GM18502 (cell line): ENCODE measurements at regions not wholly inside any gene's neighbourhood (a gene's known extent, or its start where the extent isn't known, plus 50 kb on each side); places are given as distances from the start of the nearest gene placed in this dataset.
"Not testable (repeated sequence)": the region's sequence is repeated elsewhere in the genome, so short reads cannot be mapped to it uniquely, and the experiment has no call there.

Source experiments
- ATAC-seq: cut with Tn5 transposase; IDR thresholded peaks from one replicate; pipeline ENCODE4 v1.9.1; 2021; ENCODE audit warnings: mild to moderate bottlenecking; ENCODE audit not compliant: unreplicated experiment, poor library complexity

DNA sequence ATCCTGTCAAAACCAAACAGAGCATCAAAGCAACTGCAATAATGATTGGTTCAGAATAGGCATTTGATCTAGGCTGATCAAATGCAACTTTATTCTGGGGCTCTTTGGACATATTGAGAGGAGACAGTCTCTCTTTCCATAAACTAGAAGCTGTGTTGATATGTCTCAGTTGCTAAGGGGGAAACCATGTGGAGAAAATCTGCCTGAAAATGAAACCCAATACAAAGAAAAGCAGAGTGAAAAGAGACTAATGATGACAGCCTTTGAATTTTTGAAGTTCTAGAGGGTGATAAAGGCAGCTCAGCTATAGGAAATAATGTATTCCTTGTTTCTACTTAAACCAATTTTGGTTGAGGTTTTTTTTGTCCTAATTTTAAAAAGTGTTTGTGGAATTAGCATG is 941.8 kb upstream of the POT1 start:
- ATAC-seq = no peak

DNA sequence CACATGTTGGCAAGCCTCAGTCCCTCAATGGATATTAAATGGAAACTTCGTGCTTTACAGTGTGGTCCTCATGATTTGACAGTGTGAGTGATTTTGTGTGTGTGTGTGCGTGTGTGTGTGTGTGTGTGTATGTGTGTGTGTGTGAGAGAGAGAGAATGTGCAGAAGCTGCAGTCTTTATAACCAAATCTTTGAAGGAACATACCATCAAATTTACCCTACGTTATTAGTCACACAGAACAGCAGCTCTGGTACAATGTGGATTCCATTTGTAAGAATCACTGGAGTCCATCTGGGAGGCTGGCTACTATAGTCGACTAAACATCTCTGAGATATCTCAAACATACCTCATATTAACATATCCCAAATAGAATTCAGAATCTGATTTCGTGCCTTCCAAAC is 928.0 kb upstream of the POT1 start:
- ATAC-seq = no peak

DNA sequence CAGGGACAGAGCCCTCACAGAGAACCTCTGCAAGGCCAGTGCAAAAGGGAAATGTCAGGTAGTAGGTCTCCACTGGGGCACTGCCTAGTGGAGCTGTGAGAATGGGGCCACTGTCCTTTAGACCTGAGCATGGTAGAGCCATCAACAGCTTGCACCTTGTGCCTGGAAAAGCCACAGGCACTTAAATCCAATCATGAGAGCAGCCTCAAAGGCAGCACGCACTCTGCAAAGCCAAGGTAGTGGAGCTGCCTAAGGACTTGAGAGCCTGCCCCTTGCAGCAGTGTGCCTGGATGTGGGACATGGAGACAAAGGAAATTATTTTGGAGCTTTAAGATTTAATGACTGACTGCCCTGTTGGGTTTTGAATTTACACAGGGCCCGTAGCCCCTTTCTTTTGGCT is 918.5 kb upstream of the POT1 start:
- ATAC-seq = no peak

DNA sequence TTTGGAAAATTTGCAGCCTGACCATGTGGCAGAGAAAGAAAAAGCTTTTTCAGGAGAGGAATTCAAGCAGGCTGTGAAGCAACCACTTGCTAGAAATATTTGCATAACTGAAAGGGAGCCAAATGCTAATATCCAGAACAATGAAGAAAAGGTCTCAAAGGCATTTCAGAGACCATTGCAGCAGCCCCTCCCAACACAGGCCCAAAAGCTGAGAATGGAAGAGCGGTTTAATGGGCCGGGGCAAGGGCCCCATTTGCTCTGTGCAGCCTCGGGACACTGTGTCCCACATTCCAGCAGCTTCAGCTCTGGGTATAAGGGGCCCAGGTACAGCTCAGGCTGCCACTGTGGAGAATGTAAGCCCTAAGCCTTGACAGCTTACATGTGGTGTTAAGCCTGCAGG is 918.1 kb upstream of the POT1 start:
- no peak for ATAC-seq

DNA sequence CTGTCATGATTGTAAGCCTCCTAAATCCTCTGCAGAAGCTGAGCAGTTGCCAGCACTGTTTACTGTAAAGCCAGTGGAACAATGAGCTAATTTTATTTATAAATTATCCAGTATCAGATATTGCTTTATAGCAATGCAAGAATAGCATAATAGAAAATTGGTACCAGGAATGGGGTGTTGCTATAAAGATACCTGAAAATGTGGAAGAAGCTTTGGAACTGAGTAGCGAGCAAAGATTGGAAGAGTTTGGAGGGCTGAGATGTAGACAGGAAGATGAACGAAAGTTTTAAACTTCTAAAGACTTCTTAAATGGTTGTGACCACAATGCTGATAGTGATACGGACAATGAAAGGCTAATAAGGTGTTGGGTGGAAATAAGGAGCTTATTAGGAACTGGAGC is 917.4 kb upstream of the POT1 start:
- no peak for ATAC-seq

DNA sequence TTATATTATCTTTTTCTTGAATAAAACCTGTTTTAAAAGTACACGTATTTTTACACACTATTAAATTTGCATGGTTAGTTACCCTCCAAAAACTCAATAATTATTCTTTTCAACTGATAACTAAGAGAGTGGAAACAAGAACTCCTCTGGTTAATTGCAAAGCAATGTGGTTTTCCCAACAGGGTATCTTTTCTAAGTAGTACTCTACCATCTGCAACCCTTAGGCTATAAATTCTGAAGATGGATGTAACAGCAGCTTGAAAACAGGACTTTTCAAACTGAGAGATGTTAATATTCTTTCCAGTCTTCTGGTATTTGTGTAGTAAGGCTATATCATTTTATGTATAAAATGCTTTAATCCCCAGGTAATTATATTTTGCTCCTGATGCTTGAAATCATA is 916.1 kb upstream of the POT1 start:
- no peak for ATAC-seq

DNA sequence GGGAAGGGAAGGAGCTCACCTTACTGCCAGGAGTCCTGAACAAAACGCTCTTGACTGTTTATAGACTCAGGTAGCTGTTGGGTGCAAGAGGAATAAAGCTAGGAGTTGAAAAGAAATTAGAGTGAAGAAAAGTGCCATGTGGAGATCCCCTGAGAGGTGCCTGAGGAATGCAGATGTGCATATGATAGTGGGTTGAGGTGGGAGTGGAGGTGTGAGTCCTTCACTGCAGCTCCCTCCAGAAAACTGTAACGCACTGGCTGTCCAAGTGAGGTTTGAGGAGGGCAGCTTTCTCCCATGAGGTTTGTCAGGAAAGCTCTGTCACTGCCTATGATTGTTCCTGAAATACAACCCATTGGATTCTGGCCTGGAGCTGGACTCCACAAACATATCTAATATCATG is 904.8 kb upstream of the POT1 start:
- no peak for ATAC-seq

DNA sequence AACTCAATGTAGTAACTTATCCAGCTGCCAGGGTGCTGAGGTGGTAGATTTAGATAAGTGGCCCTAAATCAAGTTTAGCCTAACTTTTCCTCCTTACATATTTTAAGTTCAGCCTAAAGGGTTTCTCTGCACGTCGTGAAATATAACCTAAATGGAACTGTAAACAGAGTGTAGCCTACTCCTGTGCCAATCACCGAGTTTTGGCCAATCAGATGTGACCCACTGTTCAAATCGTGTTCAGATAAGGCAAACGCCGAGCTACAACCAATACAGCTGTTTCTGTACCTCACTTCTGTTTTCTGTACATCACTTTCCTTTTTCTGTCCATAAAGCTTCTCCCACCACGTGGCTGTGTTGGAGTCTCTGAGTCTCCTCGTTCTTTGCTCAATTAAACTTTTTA is 904.2 kb upstream of the POT1 start:
- no peak for ATAC-seq

DNA sequence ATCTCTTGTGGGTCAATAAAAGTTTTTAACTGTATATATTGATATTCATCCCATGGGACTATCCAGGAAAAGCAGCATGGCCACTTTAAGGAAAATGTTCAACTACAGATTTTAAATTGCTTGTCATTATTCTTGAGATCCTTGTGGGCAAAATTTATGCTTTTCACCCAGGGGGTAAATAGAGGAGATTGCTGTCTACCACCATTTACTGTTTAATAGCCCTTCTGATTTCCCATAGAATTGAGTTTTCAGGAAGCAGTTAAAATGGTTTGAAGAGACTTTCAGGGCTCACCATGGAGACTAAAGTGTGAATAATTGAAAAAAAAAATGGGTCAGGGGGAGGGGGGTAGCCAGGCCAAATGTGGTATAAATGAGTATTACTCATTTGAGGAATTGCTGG is 901.1 kb upstream of the POT1 start:
- no peak for ATAC-seq

DNA sequence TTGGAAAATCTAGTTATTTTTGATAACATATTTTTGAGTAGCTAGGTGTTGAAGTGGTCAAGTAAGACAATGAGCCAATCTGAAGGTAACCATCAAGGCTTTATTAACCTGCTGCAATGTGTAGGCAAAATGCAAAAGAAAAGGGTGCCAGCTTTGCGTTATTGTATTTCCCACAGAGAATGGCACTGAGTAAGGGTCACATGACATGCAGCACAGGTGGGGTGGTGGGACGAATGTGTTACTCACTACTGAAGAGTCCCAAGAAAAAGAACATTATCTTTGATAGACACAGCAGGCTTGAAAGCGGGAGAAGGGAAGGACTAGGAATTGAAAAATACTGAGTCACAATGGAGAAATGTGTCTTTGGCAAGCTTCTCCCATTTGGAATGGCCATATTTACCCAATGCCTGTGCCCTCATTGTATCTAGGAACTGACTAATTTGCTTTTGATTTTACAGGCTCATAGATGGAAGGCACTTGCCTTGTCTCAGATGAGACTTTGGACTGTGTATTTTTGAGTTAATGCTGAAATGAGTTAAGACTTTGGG is 898.6 kb upstream of the POT1 start:
- ATAC-seq = no peak

DNA sequence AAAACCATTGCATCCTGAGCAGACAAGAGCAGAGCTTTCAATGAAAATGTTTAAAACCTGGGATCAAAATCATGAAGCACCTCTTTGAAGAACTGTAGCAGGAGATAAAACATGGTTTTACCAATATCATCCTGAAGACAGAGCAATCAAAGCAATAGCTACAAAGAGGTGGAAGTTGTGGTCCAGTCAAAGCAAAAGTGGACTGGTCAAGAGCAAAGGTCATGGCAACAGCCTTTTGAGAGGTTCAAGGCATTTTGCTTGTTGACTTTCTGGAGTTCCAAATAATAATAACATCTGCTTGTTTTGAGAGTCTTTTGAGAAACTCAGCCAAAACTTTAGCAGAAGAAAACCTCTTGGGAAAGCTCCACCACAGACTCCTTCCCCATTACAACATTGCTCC is 893.9 kb upstream of the POT1 start:
- no peak for ATAC-seq

DNA sequence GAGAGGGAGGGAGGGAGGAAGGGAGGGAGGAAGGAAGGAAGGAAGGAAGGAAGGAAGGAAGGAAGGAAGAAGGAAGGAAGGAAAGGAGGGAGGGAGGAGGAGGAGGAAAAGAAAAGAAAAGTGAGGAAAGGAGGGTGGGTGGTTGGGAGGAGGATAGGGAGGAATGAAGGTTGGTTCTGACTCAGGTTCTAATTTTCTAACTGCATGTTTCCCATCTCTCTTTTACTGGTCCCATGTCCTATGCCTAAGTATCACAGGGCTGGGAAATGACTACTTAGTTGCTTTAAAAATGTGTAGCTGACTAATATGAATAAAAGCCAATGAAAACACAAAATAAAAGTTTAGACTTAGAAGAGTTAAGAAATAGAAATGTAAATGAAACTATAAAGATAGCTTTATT is 890.9 kb upstream of the POT1 start:
- ATAC-seq = no peak

DNA sequence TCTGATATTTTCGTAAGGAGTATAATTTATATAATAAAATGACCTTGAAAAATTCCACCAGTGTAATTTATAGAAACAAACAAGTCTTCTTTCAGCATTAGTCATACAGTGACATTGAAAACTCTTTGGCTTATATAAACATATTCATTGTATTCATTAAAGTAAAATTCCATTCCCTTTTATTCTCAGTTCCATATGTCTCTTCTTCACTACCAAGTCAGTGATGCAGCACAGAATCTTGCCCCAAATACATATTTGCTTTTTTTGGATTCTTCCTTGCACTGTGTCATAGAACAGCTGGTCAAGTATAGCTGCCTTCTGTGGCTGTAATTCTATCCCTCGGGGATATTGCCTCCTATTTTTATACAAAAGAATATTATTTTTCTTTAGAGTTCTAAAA is 884.5 kb upstream of the POT1 start:
- ATAC-seq = no peak

DNA sequence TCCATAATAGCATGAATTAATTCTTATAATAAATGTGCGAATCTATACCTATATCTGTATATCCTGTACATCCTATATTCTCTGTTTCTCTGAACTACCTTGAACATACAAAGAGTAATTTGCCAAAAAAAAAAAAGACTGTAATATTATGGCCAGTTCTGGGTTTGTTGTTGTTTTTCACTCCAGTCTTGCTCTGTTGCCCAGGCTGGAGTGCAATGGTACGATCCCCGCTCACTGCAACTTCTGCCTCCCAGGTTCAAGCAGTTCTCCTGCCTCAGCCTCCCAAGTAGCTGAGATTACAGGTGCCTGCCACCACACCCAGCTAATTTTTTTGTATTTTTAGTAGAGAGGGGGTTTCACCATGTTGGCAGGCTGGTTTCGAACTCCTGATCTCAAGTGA is 876.9 kb upstream of the POT1 start:
- not testable (repeated sequence) for ATAC-seq

DNA sequence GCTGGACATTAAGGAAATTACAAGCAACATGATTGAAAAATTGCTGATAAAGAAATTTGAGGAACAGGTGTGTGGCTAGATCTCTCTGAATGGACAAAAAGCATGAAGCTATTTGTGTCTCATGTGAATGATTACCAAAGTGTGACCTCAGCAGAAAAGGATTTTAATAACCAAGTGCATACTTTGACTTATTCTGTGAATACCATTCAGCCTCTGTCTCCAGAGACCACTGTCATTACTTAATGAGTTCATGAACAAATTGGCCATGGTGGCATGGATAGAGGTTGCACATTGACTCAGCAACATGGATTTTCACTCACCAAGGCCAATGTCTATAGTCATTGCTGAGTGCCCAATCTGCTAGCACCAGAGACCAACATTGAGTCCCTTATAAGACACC is 874.6 kb upstream of the POT1 start:
- ATAC-seq = no peak

DNA sequence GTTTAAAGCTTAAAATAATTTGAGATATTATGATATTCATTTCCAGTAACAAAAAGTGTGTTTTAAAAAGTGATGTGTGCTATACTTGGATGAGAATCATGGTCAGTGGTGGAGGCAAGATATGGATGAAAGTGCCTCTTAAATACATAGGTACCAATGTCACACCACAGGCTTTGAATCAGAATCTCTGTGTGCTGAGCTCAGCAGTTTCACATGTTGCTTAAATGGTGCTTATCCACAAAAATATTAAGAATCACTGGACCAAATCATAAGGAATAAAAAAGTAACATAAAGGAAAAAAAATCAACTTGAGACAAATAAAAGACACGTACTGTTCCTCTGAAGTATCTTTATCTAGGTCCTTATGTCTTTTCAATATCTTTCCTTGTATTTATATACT is 850.5 kb upstream of the POT1 start:
- no peak for ATAC-seq

DNA sequence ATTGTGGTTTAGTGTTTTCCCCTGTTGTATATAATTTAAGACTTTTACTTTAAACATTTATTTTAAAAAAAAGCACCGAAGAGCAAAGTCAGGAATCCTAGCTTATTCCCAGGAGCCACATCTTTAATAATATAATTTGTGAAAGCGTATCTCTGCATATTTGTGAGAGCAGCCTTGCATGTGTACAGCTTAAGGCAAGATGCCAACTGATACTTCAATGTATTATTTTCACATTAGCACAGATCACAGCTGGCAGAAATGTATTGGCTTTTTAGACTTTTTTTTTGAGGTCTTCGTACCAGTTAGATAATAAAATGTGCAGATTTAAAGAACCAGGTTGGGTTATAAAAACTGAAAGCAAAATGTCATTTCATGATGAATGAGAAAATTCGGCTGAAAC is 845.7 kb upstream of the POT1 start:
- ATAC-seq = no peak

DNA sequence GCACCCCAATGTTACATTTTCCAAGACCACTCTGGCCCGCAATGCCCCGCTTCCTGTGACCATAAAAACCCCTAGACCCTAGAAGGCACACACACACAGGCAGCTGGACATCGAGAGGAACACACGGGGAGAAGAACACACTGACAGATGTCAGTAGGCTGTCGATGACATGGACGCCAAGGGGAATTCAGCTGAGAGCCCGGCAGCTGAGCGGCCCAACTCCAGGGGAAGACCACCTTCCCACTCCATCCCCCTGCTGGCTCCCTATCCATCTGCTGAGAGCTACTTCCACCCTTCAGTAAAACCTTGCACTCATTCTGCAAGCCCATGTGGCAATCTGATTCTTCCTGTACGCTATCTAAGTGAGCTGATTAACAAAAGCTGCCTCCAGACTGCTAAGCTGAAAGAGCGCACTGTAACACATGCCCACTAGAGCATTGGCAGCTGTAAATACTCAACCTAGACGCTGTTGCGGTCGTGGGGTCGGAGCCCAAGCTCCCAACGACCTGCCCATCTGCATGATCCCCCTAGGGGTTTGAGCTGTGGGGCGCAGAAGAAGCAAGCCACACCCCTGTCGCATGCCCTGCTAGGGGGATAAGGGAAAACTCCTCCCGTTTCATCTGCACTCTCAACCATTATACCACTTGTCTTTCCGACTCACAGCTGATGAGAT is 843.6 kb upstream of the POT1 start:
- ATAC-seq = no peak

DNA sequence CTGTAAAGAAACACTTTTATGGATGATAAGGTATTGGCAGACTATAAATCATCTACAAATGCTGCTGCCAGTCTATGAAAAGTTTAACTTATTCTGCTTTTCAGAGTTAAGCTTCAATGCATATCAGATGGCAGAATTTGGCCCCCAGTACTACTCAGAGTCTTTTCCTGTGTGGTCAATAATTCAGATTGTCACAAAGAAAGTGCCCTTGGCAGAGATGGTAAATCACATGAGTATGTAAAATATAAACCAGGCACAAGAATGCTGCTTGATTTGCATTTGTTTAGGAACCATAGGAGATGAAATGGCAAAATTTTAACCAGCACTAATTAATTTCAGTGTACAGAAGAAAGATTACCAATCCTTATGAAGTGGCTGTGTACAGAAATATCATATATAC is 818.3 kb upstream of the POT1 start:
- ATAC-seq = no peak

DNA sequence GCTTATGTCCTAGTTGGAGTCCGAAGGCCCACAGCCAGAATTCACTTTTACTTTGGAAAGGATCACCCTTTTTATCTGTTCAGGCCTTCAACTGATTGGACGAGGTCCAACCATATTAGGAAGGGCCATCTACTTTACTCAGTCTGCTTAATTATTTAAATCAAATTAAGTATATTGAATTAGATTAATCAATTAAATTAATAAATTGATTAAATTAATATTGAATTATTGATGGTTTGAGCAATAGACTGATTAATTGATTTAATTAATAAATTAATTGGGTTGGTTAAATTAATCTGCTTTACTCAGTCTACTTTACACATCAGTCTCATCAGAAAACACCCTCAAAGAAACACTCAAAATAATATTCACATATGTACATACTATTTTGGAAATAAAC is 816.9 kb upstream of the POT1 start:
- no peak for ATAC-seq

DNA sequence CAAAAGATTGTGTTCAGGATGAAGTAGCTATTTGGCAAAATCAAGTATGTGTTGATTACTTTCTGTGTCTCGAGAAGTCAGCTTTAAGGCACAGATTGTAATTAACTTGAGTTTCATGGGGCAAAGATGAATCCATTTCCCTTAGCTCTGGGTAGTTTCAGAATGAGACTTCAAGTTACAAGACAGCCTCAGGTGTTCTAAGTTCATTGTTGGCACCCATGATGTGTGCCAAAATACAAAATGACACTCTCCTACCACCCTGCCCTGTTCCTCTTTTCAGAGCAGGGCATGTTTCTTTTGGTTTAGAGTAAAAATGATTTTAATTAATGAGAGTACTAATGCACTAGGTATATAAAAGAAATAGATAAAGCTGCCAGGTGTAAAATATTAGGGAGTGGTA is 797.6 kb upstream of the POT1 start:
- no peak for ATAC-seq

DNA sequence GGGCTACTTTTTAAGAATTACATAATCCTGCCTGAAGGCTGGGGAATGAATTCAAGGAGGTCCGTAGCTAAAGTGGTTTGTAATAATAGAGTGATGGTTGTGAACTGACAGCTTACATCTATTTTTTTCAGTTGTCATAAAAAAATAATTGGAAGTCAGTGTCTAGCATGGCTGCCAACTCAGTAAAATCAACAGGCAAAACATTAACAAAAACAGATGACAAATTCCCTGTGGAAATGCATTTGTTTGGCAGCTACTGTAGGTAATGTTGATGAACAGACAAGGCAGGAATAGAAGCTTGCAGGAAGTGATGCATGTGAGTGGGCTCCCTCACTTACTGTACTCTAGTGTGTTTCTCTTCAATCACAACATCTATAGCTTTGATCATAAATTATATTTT is 766.0 kb upstream of the POT1 start:
- ATAC-seq = no peak

DNA sequence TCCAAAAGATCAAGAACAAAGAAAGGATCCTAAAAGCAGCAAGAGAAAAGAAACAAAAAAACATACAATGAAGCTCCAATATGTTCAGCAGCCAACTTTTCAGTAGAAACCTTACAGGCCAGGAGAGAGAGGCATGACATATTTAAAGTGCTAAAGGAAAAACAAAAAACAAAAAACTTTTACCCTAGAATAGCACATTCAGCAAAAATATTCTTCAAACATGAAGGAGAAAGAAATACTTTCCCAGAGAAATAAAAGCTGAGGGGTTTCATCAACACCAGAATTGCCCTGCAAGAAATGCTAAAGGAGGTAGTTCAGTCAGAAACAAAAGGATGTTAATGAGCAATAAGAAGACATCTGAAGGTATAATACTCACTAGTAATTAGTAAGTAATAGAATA is 753.5 kb upstream of the POT1 start:
- no peak for ATAC-seq
